DND-41 (cell line): ENCODE measurements at regions not wholly inside any gene's neighbourhood (a gene's known extent, or its start where the extent isn't known, plus 50 kb on each side); places are given as distances from the start of the nearest gene placed in this dataset.

ENCODE experiments used
- ATAC-seq: fragments of 200-7000 bp; cut with Tn5 transposase; 3 replicates; pipeline ENCODE4 v1.9.1; 2021; ENCODE audit warnings: low read depth; ENCODE audit not compliant: insufficient read depth
- DNase-seq: peaks from one replicate; pipeline ENCODE4 v3.0.0-alpha.2; 2020
- H2AFZ ChIP-seq: 2 replicates; pipeline ENCODE4 v1.6.0; 2012; ENCODE audit warnings: low read depth, low read length
- H3K27ac ChIP-seq: 2 replicates; pipeline ENCODE4 v1.5.1; 2012; ENCODE audit warnings: low read length, inconsistent platforms
- H3K27me3 ChIP-seq: fragments of 200-600 bp; sonication (generic); 2 replicates; pipeline ENCODE4 v1.6.0; 2012; ENCODE audit warnings: low read length, mild to moderate bottlenecking, inconsistent platforms; ENCODE audit not compliant: insufficient read depth, poor library complexity
- H3K36me3 ChIP-seq: 2 replicates; pipeline ENCODE4 v1.5.1; 2012; ENCODE audit warnings: low read length, inconsistent platforms; ENCODE audit not compliant: insufficient read depth
- H3K4me1 ChIP-seq: 2 replicates; pipeline ENCODE4 v1.5.1; 2012; ENCODE audit warnings: mild to moderate bottlenecking, low read length; ENCODE audit not compliant: insufficient read depth
- H3K4me2 ChIP-seq: 2 replicates; pipeline ENCODE4 v1.6.0; 2012; ENCODE audit warnings: mild to moderate bottlenecking, moderate library complexity, low read length, inconsistent platforms; ENCODE audit not compliant: insufficient read depth
- H3K4me3 ChIP-seq, 2 experiments: fragments of 200-600 bp in 1 of 2; shearing (Covaris generic) in 1 of 2; 2 replicates each; pipeline ENCODE4 v1.5.1; 2012 to 2016; ENCODE audit warnings: inconsistent platforms in 2 of 2, low read length in 2 of 2, mild to moderate bottlenecking in 2 of 2, low read depth in 1 of 2, moderate library complexity in 1 of 2
- H3K79me2 ChIP-seq: 2 replicates; pipeline ENCODE4 v1.6.0; 2012; ENCODE audit warnings: low read length, inconsistent platforms; ENCODE audit not compliant: insufficient read depth
- H3K9ac ChIP-seq: 2 replicates; pipeline ENCODE4 v1.6.0; 2012; ENCODE audit warnings: low read depth, mild to moderate bottlenecking, inconsistent platforms, low read length, moderate library complexity
- H3K9me3 ChIP-seq: 2 replicates; pipeline ENCODE4 v1.5.1; 2012; ENCODE audit warnings: low read length, moderate library complexity, mild to moderate bottlenecking, inconsistent platforms; ENCODE audit not compliant: insufficient read depth, severe bottlenecking
- H4K20me1 ChIP-seq: 2 replicates; pipeline ENCODE4 v1.6.0; 2012; ENCODE audit warnings: low read length; ENCODE audit not compliant: insufficient read depth
- EZH2 ChIP-seq: IDR thresholded peaks from 3 replicates; pipeline ENCODE4 v1.6.1; 2012; ENCODE audit warnings: borderline replicate concordance, low read depth, mild to moderate bottlenecking, moderate library complexity, low read length, inconsistent platforms; ENCODE audit not compliant: severe bottlenecking
- TF ChIP-seq, protein P1 (sequence below): IDR thresholded peaks from 2 replicates; pipeline ENCODE4 v1.5.1; 2012; ENCODE audit warnings: borderline replicate concordance, low read length, moderate library complexity, mild to moderate bottlenecking; ENCODE audit not compliant: poor library complexity, severe bottlenecking; ENCODE audit errors: extremely low read depth

DNA sequence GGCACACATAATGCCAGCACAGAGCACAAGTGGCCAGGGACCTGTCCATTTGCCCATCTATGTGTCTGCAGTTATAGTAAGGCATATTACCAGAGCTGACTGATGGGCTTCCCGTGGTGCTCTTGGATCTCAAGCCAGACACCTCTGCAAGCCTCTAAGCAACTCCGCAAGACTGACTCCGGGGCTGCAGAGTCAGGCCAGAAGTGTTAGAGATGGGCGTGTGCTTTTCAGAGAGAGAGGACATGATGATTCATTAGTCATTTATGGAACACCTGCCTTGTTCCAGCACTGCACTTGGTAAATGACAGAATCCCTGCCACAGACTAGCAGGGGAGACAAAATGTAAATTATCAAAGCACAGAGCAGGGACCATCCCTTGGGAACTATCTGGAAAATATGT, 559.0 kb downstream of the PDCD6IP start:
- Histone ChIP-seq H3K9ac (no peak overlapping the region), H3K4me3 (no peak overlapping the region), H3K79me2 (no peaks in the 10 kb centered on the region), H3K9me3 (no peaks in the 10 kb centered on the region), H3K4me2 (no peak overlapping the region), H4K20me1 (no peaks in the 10 kb centered on the region), H3K36me3 (no peaks in the 10 kb centered on the region), H2AFZ (no peak overlapping the region), H3K4me1 (peaks cover 9% of the 10 kb centered on the region), H3K27ac (no peak overlapping the region), H3K27me3 (no peaks in the 10 kb centered on the region)
- ATAC-seq (no peak), DNase-seq (no peak)
- TF ChIP-seq EZH2 = no peak
- TF ChIP-seq, protein P1, sequence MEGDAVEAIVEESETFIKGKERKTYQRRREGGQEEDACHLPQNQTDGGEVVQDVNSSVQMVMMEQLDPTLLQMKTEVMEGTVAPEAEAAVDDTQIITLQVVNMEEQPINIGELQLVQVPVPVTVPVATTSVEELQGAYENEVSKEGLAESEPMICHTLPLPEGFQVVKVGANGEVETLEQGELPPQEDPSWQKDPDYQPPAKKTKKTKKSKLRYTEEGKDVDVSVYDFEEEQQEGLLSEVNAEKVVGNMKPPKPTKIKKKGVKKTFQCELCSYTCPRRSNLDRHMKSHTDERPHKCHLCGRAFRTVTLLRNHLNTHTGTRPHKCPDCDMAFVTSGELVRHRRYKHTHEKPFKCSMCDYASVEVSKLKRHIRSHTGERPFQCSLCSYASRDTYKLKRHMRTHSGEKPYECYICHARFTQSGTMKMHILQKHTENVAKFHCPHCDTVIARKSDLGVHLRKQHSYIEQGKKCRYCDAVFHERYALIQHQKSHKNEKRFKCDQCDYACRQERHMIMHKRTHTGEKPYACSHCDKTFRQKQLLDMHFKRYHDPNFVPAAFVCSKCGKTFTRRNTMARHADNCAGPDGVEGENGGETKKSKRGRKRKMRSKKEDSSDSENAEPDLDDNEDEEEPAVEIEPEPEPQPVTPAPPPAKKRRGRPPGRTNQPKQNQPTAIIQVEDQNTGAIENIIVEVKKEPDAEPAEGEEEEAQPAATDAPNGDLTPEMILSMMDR = no peak

DNA sequence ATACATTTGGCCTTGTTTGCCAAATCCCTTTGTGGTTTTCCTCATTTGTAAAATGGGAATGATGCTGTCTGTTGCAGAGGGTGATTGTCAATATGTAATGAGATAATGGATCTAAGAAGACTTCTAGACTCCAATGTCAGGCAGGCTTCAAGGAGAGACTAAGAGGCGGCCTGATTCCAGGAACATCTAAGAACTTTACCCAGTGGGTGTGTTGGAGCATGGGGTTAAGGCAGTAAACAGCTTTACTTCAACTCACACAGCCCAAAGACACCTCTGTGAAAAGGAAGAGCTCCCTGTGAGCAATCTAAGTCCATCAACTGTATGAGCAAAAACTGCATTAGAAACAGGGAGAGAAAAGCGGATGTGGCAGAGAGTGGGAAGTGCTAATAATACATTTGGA, 560.6 kb downstream of the PDCD6IP start:
- no peak for TF ChIP-seq EZH2
- TF ChIP-seq, protein P1 = no peak
- Histone ChIP-seq H3K27me3 (no peaks in the 10 kb centered on the region), H2AFZ (no peak overlapping the region), H3K9ac (no peak overlapping the region), H3K4me2 (no peak overlapping the region), H3K4me1 (peaks cover 10% of the 10 kb centered on the region), H4K20me1 (no peaks in the 10 kb centered on the region), H3K9me3 (no peaks in the 10 kb centered on the region), H3K27ac (no peak overlapping the region), H3K4me3 (no peak overlapping the region), H3K79me2 (no peaks in the 10 kb centered on the region), H3K36me3 (no peaks in the 10 kb centered on the region)
- ATAC-seq = no peak
- no peak for DNase-seq

DNA sequence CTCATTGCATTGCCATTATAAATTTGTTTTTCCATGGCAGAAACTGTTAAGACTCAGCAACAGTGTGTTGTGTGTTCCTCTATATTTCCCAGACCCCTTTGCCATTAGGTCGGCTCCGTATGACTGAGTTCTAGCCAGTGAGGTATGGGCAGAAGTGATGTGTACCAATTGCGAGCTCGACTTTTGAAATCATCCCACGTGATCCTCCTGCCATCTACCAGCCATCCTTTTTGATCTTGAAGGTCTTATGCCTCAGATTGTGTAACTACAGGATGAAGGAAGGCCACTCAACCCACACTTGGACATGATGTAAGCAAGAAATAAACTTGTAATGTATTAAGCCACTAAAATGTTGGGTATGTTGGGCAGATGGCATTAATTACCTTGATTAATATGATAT, 562.3 kb downstream of the PDCD6IP start:
- Histone ChIP-seq H3K27ac (no peak overlapping the region), H3K4me1 (peaks cover 10% of the 10 kb centered on the region), H3K36me3 (no peaks in the 10 kb centered on the region), H3K4me2 (no peak overlapping the region), H4K20me1 (no peaks in the 10 kb centered on the region), H3K9ac (no peak overlapping the region), H3K9me3 (no peaks in the 10 kb centered on the region), H3K79me2 (no peaks in the 10 kb centered on the region), H3K27me3 (no peaks in the 10 kb centered on the region), H2AFZ (no peak overlapping the region), H3K4me3 (no peak overlapping the region)
- TF ChIP-seq, protein P1 = no peak
- TF ChIP-seq EZH2 = no peak
- no peak for ATAC-seq
- DNase-seq = no peak

DNA sequence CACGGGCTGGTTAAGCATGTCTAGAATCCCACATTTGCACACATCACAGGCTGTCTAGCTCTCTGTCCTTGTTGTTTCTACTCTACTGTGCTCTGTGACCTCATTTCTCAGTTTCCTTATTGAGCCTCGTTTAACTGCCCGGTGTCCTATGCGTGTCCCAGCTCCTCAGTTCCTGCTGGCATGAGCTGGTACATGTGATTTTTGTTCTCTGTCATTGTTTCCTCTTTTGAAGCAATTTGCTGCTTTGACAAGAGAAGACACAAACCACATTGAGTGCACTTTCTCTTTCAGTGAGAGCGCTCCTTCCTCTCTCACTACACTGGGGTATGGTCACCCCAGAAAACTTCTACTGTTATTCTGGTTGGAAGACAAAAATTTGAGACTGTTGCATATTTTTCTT, 563.5 kb downstream of the PDCD6IP start:
- H3K9ac ChIP-seq = no peak overlapping the region
- 0 out of 2 replicates have a peak overlapping the region, but pooled peaks have one; percentile 15 for H3K27ac ChIP-seq
- no peaks in the 10 kb centered on the region for H3K79me2 ChIP-seq
- no peaks in the 10 kb centered on the region for H4K20me1 ChIP-seq
- DNase-seq = no peak
- ATAC-seq = peak; percentile 65
- H3K27me3 ChIP-seq = no peaks in the 10 kb centered on the region
- no peak for TF ChIP-seq EZH2
- TF ChIP-seq, protein P1 = no peak
- no peaks in the 10 kb centered on the region for H3K36me3 ChIP-seq
- H3K9me3 ChIP-seq = no peaks in the 10 kb centered on the region
- peak overlapping the region; percentile 31; the same call in 1 of the 2 replicates for H3K4me2 ChIP-seq
- no peak overlapping the region for H3K4me3 ChIP-seq
- peak overlapping the region; percentile 52 for H2AFZ ChIP-seq
- H3K4me1 ChIP-seq = peaks cover 10% of the 10 kb centered on the region
